Trophoblast cell (in vitro differentiated cells and primary cell): ENCODE measurements at regions not wholly inside any gene's neighbourhood (a gene's known extent, or its start where the extent isn't known, plus 50 kb on each side); places are given as distances from the start of the nearest gene placed in this dataset.

Source experiments
- DNase-seq, 2 donors: peaks; one replicate each; pipeline ENCODE4 v3.0.0-alpha.2; 2016
- H2AFZ ChIP-seq: 2 replicates; pipeline ENCODE4 v1.6.1; 2013; ENCODE audit warnings: low read length, moderate library complexity, mild to moderate bottlenecking; ENCODE audit not compliant: insufficient read depth, poor library complexity
- H2AK5ac ChIP-seq: 2 replicates; pipeline ENCODE4 v1.6.1; 2013; ENCODE audit warnings: mild to moderate bottlenecking, low read length
- H2BK120ac ChIP-seq: 2 replicates; pipeline ENCODE4 v1.6.1; 2013; ENCODE audit warnings: low read length, mild to moderate bottlenecking, moderate library complexity; ENCODE audit not compliant: insufficient read depth, poor library complexity
- H2BK12ac ChIP-seq: 2 replicates; pipeline ENCODE4 v1.6.1; 2013; ENCODE audit warnings: mild to moderate bottlenecking, low read length, moderate library complexity
- H2BK5ac ChIP-seq: 2 replicates; pipeline ENCODE4 v1.6.1; 2013; ENCODE audit warnings: low read length, low read depth, moderate library complexity, mild to moderate bottlenecking; ENCODE audit not compliant: poor library complexity
- H3K14ac ChIP-seq: 2 replicates; pipeline ENCODE4 v1.6.1; 2013; ENCODE audit warnings: mild to moderate bottlenecking, low read length
- H3K18ac ChIP-seq: 2 replicates; pipeline ENCODE4 v1.6.1; 2013; ENCODE audit warnings: mild to moderate bottlenecking, low read length
- H3K23ac ChIP-seq: 2 replicates; pipeline ENCODE4 v1.6.1; 2013; ENCODE audit warnings: low read length
- H3K27ac ChIP-seq: 2 replicates; pipeline ENCODE4 v1.5.1; 2013; ENCODE audit warnings: low read depth, mild to moderate bottlenecking, inconsistent platforms, low read length, moderate library complexity
- H3K27me3 ChIP-seq: 2 replicates; pipeline ENCODE4 v1.6.1; 2013; ENCODE audit warnings: inconsistent platforms, mild to moderate bottlenecking, low read length, moderate library complexity; ENCODE audit not compliant: insufficient read depth
- H3K36me3 ChIP-seq, 2 experiments: 1 replicate in 1 of 2; 2 replicates in 1 of 2; pipeline ENCODE4 v1.6.1; 2013; ENCODE audit warnings: low read length in 2 of 2, mild to moderate bottlenecking in 2 of 2, moderate library complexity in 1 of 2; ENCODE audit not compliant: insufficient read depth in 2 of 2, control insufficient read depth in 1 of 2
- H3K4ac ChIP-seq: 2 replicates; pipeline ENCODE4 v1.6.1; 2013; ENCODE audit warnings: low read depth, mild to moderate bottlenecking, low read length, moderate library complexity
- H3K4me1 ChIP-seq, 2 experiments: 1 replicate in 1 of 2; 2 replicates in 1 of 2; pipeline ENCODE4 v1.6.1; 2013; ENCODE audit warnings: low read length in 2 of 2, mild to moderate bottlenecking in 2 of 2, moderate library complexity in 1 of 2; ENCODE audit not compliant: insufficient read depth in 2 of 2, control insufficient read depth in 1 of 2
- H3K4me2 ChIP-seq: 2 replicates; pipeline ENCODE4 v1.6.1; 2013; ENCODE audit warnings: inconsistent platforms, mild to moderate bottlenecking, low read length, moderate library complexity
- H3K4me3 ChIP-seq: 2 replicates; pipeline ENCODE4 v1.5.1; 2013; ENCODE audit warnings: mild to moderate bottlenecking, low read depth, low read length, inconsistent platforms
- H3K79me1 ChIP-seq: one replicate; pipeline ENCODE4 v1.6.1; 2013; ENCODE audit warnings: low read length
- H3K79me2 ChIP-seq: 2 replicates; pipeline ENCODE4 v1.6.1; 2013; ENCODE audit warnings: low read length, mild to moderate bottlenecking; ENCODE audit not compliant: control insufficient read depth, insufficient read depth, poor library complexity
- H3K9ac ChIP-seq: 2 replicates; pipeline ENCODE4 v1.6.1; 2013; ENCODE audit warnings: mild to moderate bottlenecking, low read length
- H3K9me3 ChIP-seq: 2 replicates; pipeline ENCODE4 v1.6.1; 2013; ENCODE audit warnings: low read depth, mild to moderate bottlenecking, control low read depth, inconsistent platforms, low read length; ENCODE audit not compliant: insufficient read depth
- H4K12ac ChIP-seq: 2 replicates; pipeline ENCODE4 v1.6.1; 2013; ENCODE audit warnings: low read depth, mild to moderate bottlenecking, low read length, moderate library complexity
- H4K8ac ChIP-seq: 2 replicates; pipeline ENCODE4 v1.6.1; 2013; ENCODE audit warnings: low read depth, mild to moderate bottlenecking, low read length, moderate library complexity
- H4K91ac ChIP-seq: one replicate; pipeline ENCODE4 v1.6.1; 2013; ENCODE audit warnings: low read depth, mild to moderate bottlenecking, low read length, moderate library complexity
- WGBS: extraction: QIAGEN DNeasy Blood & Tissue Kit; methylation state at CpG from one replicate; pipeline ENCODE4 v1.1.7; 2013; ENCODE audit warnings: missing lambda C conversion rate; ENCODE audit not compliant: insufficient read length, insufficient coverage; ENCODE audit errors: extremely low coverage; 5-methylcytosine and 5-hydroxymethylcytosine counted together

GRCh38 chr18:39748727-39749126 is 2183.1 kb upstream of the CELF4 start:
- H2AK5ac ChIP-seq: no peak overlapping the region
- H2BK5ac ChIP-seq: no peak overlapping the region
- no peak overlapping the region for H4K12ac ChIP-seq
- no peak overlapping the region for H2BK120ac ChIP-seq
- WGBS: no CpG with 5 or more reads among the region's 2 CpGs
- H3K18ac ChIP-seq: no peak overlapping the region
- H2AFZ ChIP-seq: no peak overlapping the region
- H3K4me3 ChIP-seq: peak overlapping the region; percentile 42
- H3K27me3 ChIP-seq: no peaks in the 10 kb centered on the region
- no peak overlapping the region for H2BK12ac ChIP-seq
- H3K36me3 ChIP-seq: peaks cover 1 to 5% of the 10 kb centered on the region in 2 experiments
- peak; percentile 1 to 31 for DNase-seq
- H4K8ac ChIP-seq: no peak overlapping the region
- no peak overlapping the region for H4K91ac ChIP-seq
- H3K79me1 ChIP-seq: no peaks in the 10 kb centered on the region
- H3K4me1 ChIP-seq: peaks cover 0 to 2% of the 10 kb centered on the region in 2 experiments
- H3K4ac ChIP-seq: no peak overlapping the region
- no peak overlapping the region for H3K23ac ChIP-seq
- H3K27ac ChIP-seq: no peak overlapping the region
- no peaks in the 10 kb centered on the region for H3K79me2 ChIP-seq
- no peak overlapping the region for H3K9ac ChIP-seq
- H3K14ac ChIP-seq: no peak overlapping the region
- H3K4me2 ChIP-seq: no peak overlapping the region
- peaks cover 5% of the 10 kb centered on the region for H3K9me3 ChIP-seq

GRCh38 chr18:39746201-39746600 is 2180.6 kb upstream of the CELF4 start:
- Histone ChIP-seq H3K36me3 (peaks cover 0 to 1% of the 10 kb centered on the region in 2 experiments), H3K4me2 (no peak overlapping the region), H3K4me1 (no peaks in the 10 kb centered on the region), H3K9ac (no peak overlapping the region), H2BK120ac (no peak overlapping the region), H3K23ac (no peak overlapping the region), H3K14ac (no peak overlapping the region), H3K4me3 (no peak overlapping the region), H3K9me3 (peaks cover 5% of the 10 kb centered on the region), H3K79me1 (no peaks in the 10 kb centered on the region), H2AK5ac (no peak overlapping the region), H3K18ac (no peak overlapping the region), H4K91ac (no peak overlapping the region), H3K27ac (no peak overlapping the region), H4K12ac (no peak overlapping the region), H2BK12ac (no peak overlapping the region), H3K4ac (no peak overlapping the region), H4K8ac (no peak overlapping the region), H2AFZ (no peak overlapping the region), H3K27me3 (no peaks in the 10 kb centered on the region), H2BK5ac (no peak overlapping the region), H3K79me2 (no peaks in the 10 kb centered on the region)
- no CpG with 5 or more reads among the region's 4 CpGs for WGBS
- DNase-seq: no peak

- Histone ChIP-seq H3K18ac (no peak overlapping the region), H3K23ac (no peak overlapping the region), H3K4me2 (no peak overlapping the region), H3K9ac (no peak overlapping the region), H4K8ac (no peak overlapping the region), H2AK5ac (no peak overlapping the region), H3K27ac (no peak overlapping the region), H2AFZ (no peak overlapping the region), H3K79me2 (no peaks in the 10 kb centered on the region), H2BK5ac (no peak overlapping the region), H3K4ac (no peak overlapping the region), H2BK120ac (no peak overlapping the region), H3K9me3 (no peaks in the 10 kb centered on the region), H3K4me3 (no peak overlapping the region), H3K27me3 (no peaks in the 10 kb centered on the region), H3K14ac (no peak overlapping the region), H4K91ac (no peak overlapping the region), H2BK12ac (no peak overlapping the region), H3K36me3 (no peaks in the 10 kb centered on the region), H4K12ac (no peak overlapping the region), H3K79me1 (no peaks in the 10 kb centered on the region), H3K4me1 (no peaks in the 10 kb centered on the region)
- no peak for DNase-seq
These were observed 2177.9 kb upstream of the CELF4 start for GRCh38 chr18:39743463-39743862.

- Histone ChIP-seq H3K18ac (no peak overlapping the region), H3K4me3 (no peak overlapping the region), H4K8ac (no peak overlapping the region), H2AK5ac (no peak overlapping the region), H3K79me1 (no peaks in the 10 kb centered on the region), H4K91ac (no peak overlapping the region), H3K27me3 (no peaks in the 10 kb centered on the region), H3K27ac (no peak overlapping the region), H2BK12ac (no peak overlapping the region), H2BK120ac (no peak overlapping the region), H3K23ac (no peak overlapping the region), H3K4me2 (no peak overlapping the region), H3K79me2 (no peaks in the 10 kb centered on the region), H3K9me3 (no peaks in the 10 kb centered on the region), H3K36me3 (no peaks in the 10 kb centered on the region), H4K12ac (no peak overlapping the region), H2AFZ (no peak overlapping the region), H3K4ac (no peak overlapping the region), H3K14ac (no peak overlapping the region), H2BK5ac (no peak overlapping the region), H3K4me1 (no peaks in the 10 kb centered on the region), H3K9ac (no peak overlapping the region)
- DNase-seq: no peak
- WGBS: no CpG with 5 or more reads among the region's 8 CpGs
These were observed 2176.3 kb upstream of the CELF4 start for GRCh38 chr18:39741755-39742466.
